ENCODE measurements at regions not wholly inside any gene's neighbourhood (a gene's known extent, or its start where the extent isn't known, plus 50 kb on each side); places are given as distances from the start of the nearest gene placed in this dataset.

DNA sequence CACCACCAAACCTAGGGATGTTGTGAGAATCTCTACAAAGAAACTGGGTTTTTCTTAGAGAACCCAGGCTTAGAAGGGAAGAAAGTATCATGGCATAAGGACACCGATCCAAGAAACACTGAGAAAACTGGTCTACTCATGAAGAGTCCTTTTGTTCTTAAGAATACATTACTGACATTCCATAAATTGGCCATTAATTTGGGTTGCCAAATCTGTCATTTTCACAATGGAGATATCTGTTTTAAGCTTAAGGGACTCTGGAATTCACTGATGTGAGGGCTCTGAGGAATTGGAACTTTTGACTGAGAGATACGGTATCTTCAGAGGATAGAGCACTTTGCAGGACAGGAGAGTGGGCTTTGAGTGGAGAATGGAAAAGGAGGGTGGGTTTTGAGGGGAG is 315.3 kb upstream of the ZNF608 start:
- Histone ChIP-seq H3K4me2 (no peak overlapping the region), H3K27me3 (no peaks in the 10 kb centered on the region), H3F3A (ENCODE audit: low read depth) (peaks cover 70% of the 10 kb centered on the region), H3K27ac (no peak overlapping the region), H3K79me2 (ENCODE audit: low read depth) (no peaks in the 10 kb centered on the region), H3K36me3 (no peaks in the 10 kb centered on the region), H3K4me3 (no peak overlapping the region), H2AFZ (replicated peaks) (no peak overlapping the region), H3K9me3 (ENCODE audit: low read depth) (no peaks in the 10 kb centered on the region), H3K9ac (no peak overlapping the region), H3K4me1 (peaks cover 61% of the 10 kb centered on the region), H4K20me1 (ENCODE audit: low read depth) (no peaks in the 10 kb centered on the region)
- Mint-ChIP-seq H3K36me3 (no peaks in the 10 kb centered on the region), H3K27me3 (ENCODE audit: insufficient read depth, low read depth) (peaks cover 7% of the 10 kb centered on the region), H3K4me3 (no peak overlapping the region), H3K4me1 (peaks cover 73% of the 10 kb centered on the region), H3K9me3 (peaks cover 3% of the 10 kb centered on the region), H3K27ac (peak overlapping the region; percentile 70)
- TF ChIP-seq EZH2phosphoT487 (IDR thresholded peaks at IDR 0.05) (no peak), EZH2 (IDR thresholded peaks at IDR 0.05) (no peak)
- TF ChIP-seq, protein P1, sequence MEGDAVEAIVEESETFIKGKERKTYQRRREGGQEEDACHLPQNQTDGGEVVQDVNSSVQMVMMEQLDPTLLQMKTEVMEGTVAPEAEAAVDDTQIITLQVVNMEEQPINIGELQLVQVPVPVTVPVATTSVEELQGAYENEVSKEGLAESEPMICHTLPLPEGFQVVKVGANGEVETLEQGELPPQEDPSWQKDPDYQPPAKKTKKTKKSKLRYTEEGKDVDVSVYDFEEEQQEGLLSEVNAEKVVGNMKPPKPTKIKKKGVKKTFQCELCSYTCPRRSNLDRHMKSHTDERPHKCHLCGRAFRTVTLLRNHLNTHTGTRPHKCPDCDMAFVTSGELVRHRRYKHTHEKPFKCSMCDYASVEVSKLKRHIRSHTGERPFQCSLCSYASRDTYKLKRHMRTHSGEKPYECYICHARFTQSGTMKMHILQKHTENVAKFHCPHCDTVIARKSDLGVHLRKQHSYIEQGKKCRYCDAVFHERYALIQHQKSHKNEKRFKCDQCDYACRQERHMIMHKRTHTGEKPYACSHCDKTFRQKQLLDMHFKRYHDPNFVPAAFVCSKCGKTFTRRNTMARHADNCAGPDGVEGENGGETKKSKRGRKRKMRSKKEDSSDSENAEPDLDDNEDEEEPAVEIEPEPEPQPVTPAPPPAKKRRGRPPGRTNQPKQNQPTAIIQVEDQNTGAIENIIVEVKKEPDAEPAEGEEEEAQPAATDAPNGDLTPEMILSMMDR (IDR thresholded peaks at IDR 0.05), result no peak
- no peak for DNase-seq (ENCODE audit: low spot score)

DNA sequence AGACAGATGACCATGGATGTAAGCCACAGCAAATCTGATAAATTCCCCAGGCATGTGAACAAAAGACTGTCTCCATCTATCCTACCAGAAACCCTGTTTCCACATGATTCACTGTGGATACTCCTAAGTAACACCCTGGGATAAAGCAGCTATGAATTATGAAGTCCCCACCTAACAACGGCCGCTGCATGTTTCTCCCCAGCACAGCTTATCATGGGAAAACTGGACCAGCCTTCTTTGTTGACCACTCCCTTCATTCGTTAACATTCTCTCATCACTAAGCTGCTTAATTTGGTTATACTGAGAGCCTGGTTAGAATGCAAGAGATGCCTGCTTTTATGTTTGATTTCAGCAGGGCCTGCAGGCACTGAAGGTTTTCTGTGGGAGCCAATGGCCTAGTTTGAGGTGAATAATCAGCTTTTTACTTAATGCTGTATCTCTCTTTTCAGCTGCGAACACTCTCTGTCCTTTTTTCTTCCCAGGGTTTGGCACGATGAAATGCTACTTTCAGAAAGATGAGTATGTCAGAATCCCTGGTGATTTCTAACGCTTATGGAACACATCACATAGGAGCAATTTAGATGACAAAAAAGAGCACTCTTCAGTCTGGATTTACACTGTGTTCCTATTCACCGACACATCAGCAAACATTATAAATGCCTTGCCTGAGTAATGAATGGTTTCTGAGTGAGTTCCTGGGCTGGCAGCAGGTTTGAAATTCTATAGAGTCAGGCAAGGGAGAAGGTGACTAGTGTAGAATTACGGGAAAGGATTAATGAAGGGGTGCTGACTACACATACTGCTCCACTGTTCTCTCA is 318.4 kb upstream of the ZNF608 start:
- Histone ChIP-seq H3K27ac (peak overlapping the region; percentile 55), H4K20me1 (ENCODE audit: low read depth) (no peaks in the 10 kb centered on the region), H3K4me2 (peak overlapping the region; percentile 53), H3K36me3 (no peaks in the 10 kb centered on the region), H2AFZ (replicated peaks) (peak overlapping the region; percentile 1), H3F3A (ENCODE audit: low read depth) (peaks cover 40% of the 10 kb centered on the region), H3K9ac (no peak overlapping the region), H3K4me3 (no peak overlapping the region), H3K27me3 (no peaks in the 10 kb centered on the region), H3K79me2 (ENCODE audit: low read depth) (no peaks in the 10 kb centered on the region), H3K9me3 (ENCODE audit: low read depth) (no peaks in the 10 kb centered on the region), H3K4me1 (peaks cover 30% of the 10 kb centered on the region)
- Mint-ChIP-seq H3K27me3 (ENCODE audit: insufficient read depth, low read depth) (peaks cover 7% of the 10 kb centered on the region), H3K27ac (peak overlapping the region; percentile 75), H3K9me3 (peaks cover 9% of the 10 kb centered on the region), H3K4me3 (no peak overlapping the region), H3K4me1 (peaks cover 42% of the 10 kb centered on the region), H3K36me3 (peaks cover 2% of the 10 kb centered on the region)
- TF ChIP-seq EZH2 (IDR thresholded peaks at IDR 0.05) (no peak), EZH2phosphoT487 (IDR thresholded peaks at IDR 0.05) (no peak)
- TF ChIP-seq, protein P1 (IDR thresholded peaks at IDR 0.05), result no peak
- peak; percentile 42 for DNase-seq (ENCODE audit: low spot score)

DNA sequence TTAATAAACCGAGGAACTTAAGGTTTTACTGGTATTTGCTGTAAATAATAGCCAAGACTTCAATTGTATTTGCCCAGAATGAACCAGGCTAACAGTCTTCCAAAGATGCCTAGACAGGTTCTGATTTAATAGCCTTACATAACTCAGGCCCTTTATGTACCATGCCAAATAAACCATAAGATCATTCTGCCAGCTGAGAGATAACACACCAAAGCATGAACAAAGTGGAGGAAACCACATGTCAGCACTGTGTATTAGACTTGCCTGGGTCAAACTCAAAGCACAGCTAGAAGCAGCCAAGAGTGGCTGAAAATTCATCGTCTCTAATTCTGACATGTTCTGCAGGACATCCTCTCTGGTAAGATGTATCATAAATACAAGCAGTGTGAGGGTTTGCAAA is 319.3 kb upstream of the ZNF608 start:
- peaks cover 31% of the 10 kb centered on the region for H3F3A ChIP-seq (ENCODE audit: low read depth)
- no peaks in the 10 kb centered on the region for H3K36me3 ChIP-seq
- DNase-seq (ENCODE audit: low spot score), result no peak
- Mint-ChIP-seq H3K4me3 (no peak overlapping the region), H3K4me1 (peaks cover 35% of the 10 kb centered on the region), H3K9me3 (peaks cover 9% of the 10 kb centered on the region), H3K36me3 (peaks cover 3% of the 10 kb centered on the region), H3K27ac (peak overlapping the region; percentile 26), H3K27me3 (ENCODE audit: insufficient read depth, low read depth) (peaks cover 7% of the 10 kb centered on the region)
- H3K9me3 ChIP-seq (ENCODE audit: low read depth), result no peaks in the 10 kb centered on the region
- H3K27me3 ChIP-seq, result no peaks in the 10 kb centered on the region
- no peak for TF ChIP-seq EZH2 (IDR thresholded peaks at IDR 0.05)
- TF ChIP-seq, protein P1 (IDR thresholded peaks at IDR 0.05), result no peak
- TF ChIP-seq EZH2phosphoT487 (IDR thresholded peaks at IDR 0.05), result no peak
- no peak overlapping the region for H2AFZ ChIP-seq (replicated peaks)
- no peaks in the 10 kb centered on the region for H3K79me2 ChIP-seq (ENCODE audit: low read depth)
- H3K4me3 ChIP-seq, result no peak overlapping the region
- no peak overlapping the region for H3K9ac ChIP-seq
- no peaks in the 10 kb centered on the region for H4K20me1 ChIP-seq (ENCODE audit: low read depth)
- peaks cover 23% of the 10 kb centered on the region for H3K4me1 ChIP-seq
- H3K4me2 ChIP-seq, result peak overlapping the region; percentile 53
- H3K27ac ChIP-seq, result peak overlapping the region; percentile 55
